ENCODE measurements at regions not wholly inside any gene's neighbourhood (a gene's known extent, or its start where the extent isn't known, plus 50 kb on each side); places are given as distances from the start of the nearest gene placed in this dataset.

DNA sequence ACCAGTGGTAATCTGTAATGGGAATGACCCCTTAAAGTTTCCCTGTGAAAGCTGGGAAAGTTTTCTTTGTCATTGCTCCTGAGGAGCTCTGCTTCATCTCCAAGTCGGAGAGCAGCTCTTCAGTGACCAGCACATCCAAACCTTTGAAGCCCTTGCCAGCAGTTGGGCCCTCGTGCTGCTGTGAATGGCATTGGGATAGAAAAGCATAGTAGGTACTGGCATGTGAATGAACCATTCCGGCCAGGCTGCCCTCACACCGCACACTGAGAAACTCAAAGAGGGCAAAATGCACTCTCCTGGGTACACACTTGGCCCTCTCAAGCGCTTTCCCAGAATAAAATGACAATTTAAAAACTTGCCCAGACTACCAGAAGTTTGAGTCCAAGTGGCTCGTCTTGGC is 1135.0 kb upstream of the WWC1 start:
- H3K36me3 ChIP-seq (replicated peaks in 1 of 2), result no peaks in the 10 kb centered on the region
- H3K4me1 ChIP-seq (replicated peaks in 1 of 2), result no peaks in the 10 kb centered on the region
- no peaks in the 10 kb centered on the region for H3K27me3 ChIP-seq
- H3K9me3 ChIP-seq (replicated peaks in 1 of 3), result peaks cover 0 to 4% (median 0%) of the 10 kb centered on the region in 3 donors
- no peak for DNase-seq
- WGBS, 4 donors, result 75 to 86% (median 80%) methylated on average over 5 to 6 of the region's 6 CpGs
- TF ChIP-seq, protein P1, sequence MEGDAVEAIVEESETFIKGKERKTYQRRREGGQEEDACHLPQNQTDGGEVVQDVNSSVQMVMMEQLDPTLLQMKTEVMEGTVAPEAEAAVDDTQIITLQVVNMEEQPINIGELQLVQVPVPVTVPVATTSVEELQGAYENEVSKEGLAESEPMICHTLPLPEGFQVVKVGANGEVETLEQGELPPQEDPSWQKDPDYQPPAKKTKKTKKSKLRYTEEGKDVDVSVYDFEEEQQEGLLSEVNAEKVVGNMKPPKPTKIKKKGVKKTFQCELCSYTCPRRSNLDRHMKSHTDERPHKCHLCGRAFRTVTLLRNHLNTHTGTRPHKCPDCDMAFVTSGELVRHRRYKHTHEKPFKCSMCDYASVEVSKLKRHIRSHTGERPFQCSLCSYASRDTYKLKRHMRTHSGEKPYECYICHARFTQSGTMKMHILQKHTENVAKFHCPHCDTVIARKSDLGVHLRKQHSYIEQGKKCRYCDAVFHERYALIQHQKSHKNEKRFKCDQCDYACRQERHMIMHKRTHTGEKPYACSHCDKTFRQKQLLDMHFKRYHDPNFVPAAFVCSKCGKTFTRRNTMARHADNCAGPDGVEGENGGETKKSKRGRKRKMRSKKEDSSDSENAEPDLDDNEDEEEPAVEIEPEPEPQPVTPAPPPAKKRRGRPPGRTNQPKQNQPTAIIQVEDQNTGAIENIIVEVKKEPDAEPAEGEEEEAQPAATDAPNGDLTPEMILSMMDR (IDR thresholded peaks at IDR 0.05), result no peak
- no peak for TF ChIP-seq POLR2A (IDR thresholded peaks at IDR 0.05)
- intact Hi-C loops (cut with DNase I), result no loop called here
- H3K4me3 ChIP-seq, result no peak overlapping the region
- H3K27ac ChIP-seq, result no peak overlapping the region

GRCh38 chr5:167158588-167158987 is 1132.9 kb upstream of the WWC1 start:
- Histone ChIP-seq H3K27me3 (no peaks in the 10 kb centered on the region), H3K27ac (no peak overlapping the region), H3K36me3 (replicated peaks in 1 of 2) (no peaks in the 10 kb centered on the region), H3K9me3 (replicated peaks in 1 of 3) (peaks cover 0 to 4% (median 0%) of the 10 kb centered on the region in 3 donors), H3K4me1 (replicated peaks in 1 of 2) (no peaks in the 10 kb centered on the region), H3K4me3 (no peak overlapping the region)
- TF ChIP-seq, protein P1 (IDR thresholded peaks at IDR 0.05), result no peak
- no peak for TF ChIP-seq POLR2A (IDR thresholded peaks at IDR 0.05)
- DNase-seq, result no peak
- intact Hi-C loops (cut with DNase I), result no loop called here

DNA sequence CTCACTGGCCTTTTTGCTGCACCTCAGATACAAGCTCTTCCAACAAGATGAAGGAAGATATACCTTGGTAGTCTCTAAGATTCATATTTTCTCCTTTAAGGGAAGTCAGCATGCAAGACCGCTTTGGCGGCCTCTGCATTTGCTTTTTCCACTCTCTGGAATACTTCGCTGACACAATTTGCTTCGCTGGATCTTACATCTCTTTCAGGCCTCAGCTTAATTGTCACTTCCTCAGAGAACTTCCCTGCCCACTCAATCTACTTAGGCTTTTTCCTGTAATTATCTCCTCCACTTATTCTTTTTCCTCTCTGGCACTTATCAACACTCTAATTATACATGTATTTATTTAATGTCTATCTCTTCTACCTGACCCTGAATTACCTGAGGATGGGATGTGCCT is 1131.1 kb upstream of the WWC1 start:
- no peaks in the 10 kb centered on the region for H3K36me3 ChIP-seq (replicated peaks in 1 of 2)
- no peak overlapping the region for H3K4me3 ChIP-seq
- no peak for DNase-seq
- no peaks in the 10 kb centered on the region for H3K27me3 ChIP-seq
- no peaks in the 10 kb centered on the region for H3K9me3 ChIP-seq (replicated peaks in 1 of 3)
- 83 to 92% (median 88%) methylated on average over 4 of the region's 4 CpGs for WGBS, 4 donors
- H3K27ac ChIP-seq, result no peak overlapping the region
- intact Hi-C loops (cut with DNase I), result no loop called here
- no peaks in the 10 kb centered on the region for H3K4me1 ChIP-seq (replicated peaks in 1 of 2)
- TF ChIP-seq POLR2A (IDR thresholded peaks at IDR 0.05), result no peak
- TF ChIP-seq, protein P1 (IDR thresholded peaks at IDR 0.05), result no peak

GRCh38 chr5:167166696-167167095 is 1124.7 kb upstream of the WWC1 start:
- no peak for TF ChIP-seq POLR2A (IDR thresholded peaks at IDR 0.05)
- TF ChIP-seq, protein P1 (IDR thresholded peaks at IDR 0.05), result no peak
- no peak for DNase-seq
- intact Hi-C loops (cut with DNase I), result no loop called here
- Histone ChIP-seq H3K4me3 (no peak overlapping the region), H3K36me3 (replicated peaks in 1 of 2) (no peaks in the 10 kb centered on the region), H3K27ac (no peak overlapping the region), H3K4me1 (replicated peaks in 1 of 2) (no peaks in the 10 kb centered on the region), H3K9me3 (replicated peaks in 1 of 3) (no peaks in the 10 kb centered on the region), H3K27me3 (no peaks in the 10 kb centered on the region)
- WGBS, 4 donors, result 52 to 70% (median 60%) methylated on average over 2 of the region's 2 CpGs
